GM23248 (cell line): ENCODE measurements at regions not wholly inside any gene's neighbourhood (a gene's known extent, or its start where the extent isn't known, plus 50 kb on each side); places are given as distances from the start of the nearest gene placed in this dataset.

Experiments used
- EZH2 ChIP-seq: fragments of 200-600 bp; sonication (generic); IDR thresholded peaks from 2 replicates; pipeline ENCODE4 v1.6.1; 2018; ENCODE audit warnings: antibody characterized with exemption, mild to moderate bottlenecking; ENCODE audit not compliant: insufficient read depth, poor library complexity, severe bottlenecking
- EZH2phosphoT487 ChIP-seq: fragments of 200-600 bp; sonication (generic); IDR thresholded peaks from 2 replicates; pipeline ENCODE4 v1.6.1; 2018; ENCODE audit warnings: antibody characterized with exemption, moderate library complexity, mild to moderate bottlenecking, low read depth; ENCODE audit not compliant: insufficient read depth

DNA sequence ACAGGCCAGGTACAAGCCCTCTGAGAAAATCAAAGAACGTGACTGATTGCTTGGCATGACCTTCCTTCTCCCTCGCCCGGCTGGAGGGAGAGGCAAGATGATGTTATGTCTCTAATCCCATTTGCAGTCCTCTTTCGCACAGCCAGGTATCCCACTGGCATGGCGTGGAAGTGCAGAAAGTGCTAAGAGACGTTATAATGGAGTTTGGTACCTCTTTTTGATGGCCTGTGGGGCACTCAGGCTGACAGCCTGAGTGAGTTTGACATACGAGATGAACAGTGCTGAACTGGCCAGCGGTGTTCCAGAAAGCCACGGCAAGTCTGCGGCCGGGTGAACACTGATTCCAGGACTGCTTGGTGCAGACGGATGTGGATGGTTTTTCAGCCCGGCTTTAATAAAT, 241.6 kb downstream of the RAB11FIP2 start:
- TF ChIP-seq EZH2 = no peak
- no peak for TF ChIP-seq EZH2phosphoT487
